ENCODE measurements at regions not wholly inside any gene's neighbourhood (a gene's known extent, or its start where the extent isn't known, plus 50 kb on each side); places are given as distances from the start of the nearest gene placed in this dataset.
A peak's percentile ranks its signal among the peaks of the same experiment; 100 is the strongest.

GRCh38 chr14:71403656-71404055 is 496.4 kb downstream of the PCNX1 start:
- no peak overlapping the region for H2BK20ac ChIP-seq (ENCODE audit: low read depth, low read length)
- no peak overlapping the region for H3K56ac ChIP-seq (ENCODE audit: extremely low read depth, insufficient read depth, low read length)
- no peak overlapping the region for H2AK5ac ChIP-seq (ENCODE audit: low read depth, low read length)
- intact Hi-C loops (cut with micrococcal nuclease) (no loop called here), dilution Hi-C loops (cut with HindIII; ENCODE audit: low sequenced_read_pairs, unreplicated experiment) (no loop called here), in situ Hi-C loops (cut with MboI; ENCODE audit: low sequenced_read_pairs) (no loop called here)
- CTCF ChIA-PET = interaction anchor here (0.6 to 0.8 kb wide), 2 partner anchors 23 to 263 kb away, joined by 4 read pairs; no protein-coding TSS in a partner anchor
- H3K9me3 ChIP-seq (ENCODE audit: control insufficient read depth, insufficient read depth, low read length) = no peaks in the 10 kb centered on the region
- H2BK5ac ChIP-seq (ENCODE audit: low read depth, low read length, poor library complexity, severe bottlenecking) = no peak overlapping the region
- H3K4ac ChIP-seq (ENCODE audit: low read depth, low read length) = no peak overlapping the region
- H3K9ac ChIP-seq (ENCODE audit: low read depth, low read length) = no peak overlapping the region
- H3K4me2 ChIP-seq (ENCODE audit: low read depth, low read length) = no peak overlapping the region
- no TSS peak for BruUV-seq (replicated peaks)
- H3K36me3 ChIP-seq (ENCODE audit: control insufficient read depth, insufficient read depth, low read length) = no peaks in the 10 kb centered on the region; the same call in 1 of the 2 replicates
- H4K20me1 ChIP-seq (ENCODE audit: insufficient read depth, low read length) = no peaks in the 10 kb centered on the region
- H2BK120ac ChIP-seq (ENCODE audit: low read depth, low read length) = no peak overlapping the region
- H3K9me1 ChIP-seq (ENCODE audit: insufficient read depth, low read length) = peaks cover 10% of the 10 kb centered on the region
- DNase-seq (peak; percentile 44), ATAC-seq (ENCODE audit: low read depth) (no peak)
- no peak overlapping the region for H2AK9ac ChIP-seq (replicated peaks; ENCODE audit: low read depth, low read length, poor library complexity)
- peaks cover 17 to 70% of the 10 kb centered on the region in 2 experiments for H3K79me1 ChIP-seq (ENCODE audit: low read depth in 1 of 2, low read length in 2 of 2)
- H3K27me3 ChIP-seq (ENCODE audit: control insufficient read depth, insufficient read depth, low read length) = no peaks in the 10 kb centered on the region
- no peak overlapping the region for H4K91ac ChIP-seq (ENCODE audit: insufficient read depth, low read depth, low read length)
- H3K4me3 ChIP-seq (ENCODE audit: insufficient read depth, low read depth, low read length) = no peak overlapping the region
- no peak overlapping the region for H3K14ac ChIP-seq (replicated peaks; ENCODE audit: low read depth, low read length)
- POLR2A ChIA-PET (ENCODE audit: unreplicated experiment) = no interaction called here
- no peak overlapping the region for H3K18ac ChIP-seq (ENCODE audit: low read depth, low read length)
- no peak overlapping the region for H4K8ac ChIP-seq (ENCODE audit: low read depth in 2 of 2, low read length in 2 of 2)
- H3K4me1 ChIP-seq (ENCODE audit: control insufficient read depth, insufficient read depth, low read length) = peaks cover 7% of the 10 kb centered on the region
- no peak for TF ChIP-seq MAFK (IDR thresholded peaks at IDR 0.05; ENCODE audit: low read depth, low read length)
- TF ChIP-seq SMC3 (IDR thresholded peaks at IDR 0.05; ENCODE audit: low read depth, low read length) = no peak
- TF ChIP-seq, protein P1, sequence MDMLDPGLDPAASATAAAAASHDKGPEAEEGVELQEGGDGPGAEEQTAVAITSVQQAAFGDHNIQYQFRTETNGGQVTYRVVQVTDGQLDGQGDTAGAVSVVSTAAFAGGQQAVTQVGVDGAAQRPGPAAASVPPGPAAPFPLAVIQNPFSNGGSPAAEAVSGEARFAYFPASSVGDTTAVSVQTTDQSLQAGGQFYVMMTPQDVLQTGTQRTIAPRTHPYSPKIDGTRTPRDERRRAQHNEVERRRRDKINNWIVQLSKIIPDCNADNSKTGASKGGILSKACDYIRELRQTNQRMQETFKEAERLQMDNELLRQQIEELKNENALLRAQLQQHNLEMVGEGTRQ (IDR thresholded peaks at IDR 0.05; ENCODE audit: low read depth, low read length) = no peak
- TF ChIP-seq CEBPB (IDR thresholded peaks at IDR 0.05; ENCODE audit: low read depth, low read length) = no peak
- no peak for TF ChIP-seq NFE2L2 (IDR thresholded peaks at IDR 0.05; ENCODE audit: low read depth, low read length)
- TF ChIP-seq CTCF (conservative IDR thresholded peaks at IDR 0.05; ENCODE audit: low read depth, low read length) = no peak
- TF ChIP-seq MAZ (IDR thresholded peaks at IDR 0.05; ENCODE audit: borderline replicate concordance, low read depth, low read length) = no peak
- TF ChIP-seq FOS (IDR thresholded peaks at IDR 0.05; ENCODE audit: low read depth, low read length) = no peak
- no peak for TF ChIP-seq BHLHE40 (IDR thresholded peaks at IDR 0.05; ENCODE audit: low read depth, low read length)
- TF ChIP-seq RCOR1 (IDR thresholded peaks at IDR 0.05; ENCODE audit: insufficient replicate concordance, low read length) = no peak
- no peak for TF ChIP-seq RAD21 (IDR thresholded peaks at IDR 0.05; ENCODE audit: low read length)
- no peak for TF ChIP-seq ELK1 (IDR thresholded peaks at IDR 0.05; ENCODE audit: borderline replicate concordance, low read depth, low read length)
- TF ChIP-seq RFX5 (IDR thresholded peaks at IDR 0.05; ENCODE audit: low read depth, low read length) = no peak
- no peak overlapping the region; the same call in 2 of the 3 replicates for H2BK15ac ChIP-seq (ENCODE audit: low read depth, low read length)
- no peak overlapping the region for H3K27ac ChIP-seq (ENCODE audit: insufficient read depth, low read length)
- no peak overlapping the region for H2AFZ ChIP-seq (replicated peaks; ENCODE audit: low read length, poor library complexity)
- no peak overlapping the region for H3K23ac ChIP-seq (ENCODE audit: low read depth, low read length)
- no peak overlapping the region for H4K5ac ChIP-seq (ENCODE audit: low read depth, low read length)
